Tibial nerve (tissue), 4 donors: ENCODE measurements at regions not wholly inside any gene's neighbourhood (a gene's known extent, or its start where the extent isn't known, plus 50 kb on each side); places are given as distances from the start of the nearest gene placed in this dataset.

Experiments used
- EP300 ChIP-seq, 2 donors: sonication (generic); formaldehyde crosslinking; IDR thresholded peaks; one replicate each; pipeline ENCODE4 v1.6.1; 2017; ENCODE audit warnings: antibody characterized with exemption in 2 of 2, mild to moderate bottlenecking in 1 of 2
- POLR2A ChIP-seq, 2 donors: fragments of 450-650 bp; IDR thresholded peaks; one replicate each; pipeline ENCODE4 v1.6.1; 2017; ENCODE audit warnings: antibody characterized with exemption in 2 of 2, mild to moderate bottlenecking in 2 of 2, moderate library complexity in 2 of 2
- TF ChIP-seq, protein P1 (sequence below), 5 experiments: fragments of 200-600 bp in 3 of 5; fragments of 450-650 bp in 2 of 5; sonication (generic) in 3 of 5; IDR thresholded peaks; one replicate each; pipeline ENCODE4 v1.5.1; 2016 to 2019; ENCODE audit warnings: antibody characterized with exemption in 5 of 5, mild to moderate bottlenecking in 3 of 5, moderate library complexity in 2 of 5

DNA sequence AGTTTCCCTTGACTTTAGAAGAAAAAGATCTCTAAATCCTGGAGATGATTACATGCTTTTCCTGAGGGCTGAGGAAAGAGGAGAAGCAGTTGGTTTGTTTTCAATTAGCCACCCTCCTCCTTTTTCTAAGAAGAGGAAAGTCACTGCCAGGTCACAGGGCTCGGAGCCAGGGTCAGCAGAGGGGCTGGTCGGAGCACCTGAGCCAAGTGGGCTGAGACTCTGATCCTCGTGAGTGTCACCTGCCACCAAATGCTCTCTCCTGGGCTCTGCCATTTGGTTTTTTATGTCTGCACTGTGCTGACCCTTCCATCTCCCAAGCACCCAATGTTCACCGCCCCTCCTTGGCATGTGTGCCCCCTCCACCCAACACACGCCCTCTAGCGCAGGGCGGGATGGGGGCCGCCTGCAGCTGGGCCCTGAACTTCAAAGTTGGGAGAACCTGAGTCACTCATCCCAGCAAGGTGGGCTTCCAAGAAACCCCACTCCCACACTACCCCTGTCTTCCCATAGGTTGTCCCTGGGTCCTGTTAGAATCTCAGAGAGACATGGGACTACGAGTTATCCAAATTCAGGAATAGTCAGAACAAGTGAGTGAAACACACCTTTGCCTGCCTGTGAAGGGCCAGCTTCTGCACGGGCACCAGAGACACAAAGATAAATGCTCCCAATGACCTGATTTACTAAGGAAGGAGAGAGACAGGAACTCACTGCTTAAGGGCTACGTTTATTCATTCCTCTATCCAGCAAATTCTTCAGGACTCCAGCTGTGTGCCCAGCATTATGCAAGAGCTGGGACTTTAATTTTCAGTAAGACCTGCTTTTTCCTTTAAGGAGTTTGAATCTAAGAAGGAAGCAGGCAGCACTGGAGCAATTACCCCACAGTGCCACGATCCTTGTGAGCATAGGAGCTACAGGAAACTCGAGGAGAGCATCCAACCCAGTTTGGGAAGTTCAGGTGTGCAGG lies 127.5 kb downstream of the RHOU start:
- TF ChIP-seq, protein P1, sequence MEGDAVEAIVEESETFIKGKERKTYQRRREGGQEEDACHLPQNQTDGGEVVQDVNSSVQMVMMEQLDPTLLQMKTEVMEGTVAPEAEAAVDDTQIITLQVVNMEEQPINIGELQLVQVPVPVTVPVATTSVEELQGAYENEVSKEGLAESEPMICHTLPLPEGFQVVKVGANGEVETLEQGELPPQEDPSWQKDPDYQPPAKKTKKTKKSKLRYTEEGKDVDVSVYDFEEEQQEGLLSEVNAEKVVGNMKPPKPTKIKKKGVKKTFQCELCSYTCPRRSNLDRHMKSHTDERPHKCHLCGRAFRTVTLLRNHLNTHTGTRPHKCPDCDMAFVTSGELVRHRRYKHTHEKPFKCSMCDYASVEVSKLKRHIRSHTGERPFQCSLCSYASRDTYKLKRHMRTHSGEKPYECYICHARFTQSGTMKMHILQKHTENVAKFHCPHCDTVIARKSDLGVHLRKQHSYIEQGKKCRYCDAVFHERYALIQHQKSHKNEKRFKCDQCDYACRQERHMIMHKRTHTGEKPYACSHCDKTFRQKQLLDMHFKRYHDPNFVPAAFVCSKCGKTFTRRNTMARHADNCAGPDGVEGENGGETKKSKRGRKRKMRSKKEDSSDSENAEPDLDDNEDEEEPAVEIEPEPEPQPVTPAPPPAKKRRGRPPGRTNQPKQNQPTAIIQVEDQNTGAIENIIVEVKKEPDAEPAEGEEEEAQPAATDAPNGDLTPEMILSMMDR (IDR thresholded peaks at IDR 0.05) = no peak
- TF ChIP-seq POLR2A (IDR thresholded peaks at IDR 0.05) (no peak), EP300 (IDR thresholded peaks at IDR 0.05) (no peak)
